CD14-positive monocyte (primary cell): ENCODE measurements at regions not wholly inside any gene's neighbourhood (a gene's known extent, or its start where the extent isn't known, plus 50 kb on each side); places are given as distances from the start of the nearest gene placed in this dataset.

ENCODE experiments used
- DNase-seq, 3 donors: peaks; one replicate each; pipeline ENCODE4 v3.0.0-alpha.2; 2011 to 2022
- H2AFZ ChIP-seq: 2 replicates; pipeline ENCODE4 v1.6.0; 2012; ENCODE audit warnings: mild to moderate bottlenecking, low read depth, low read length, inconsistent platforms; ENCODE audit not compliant: insufficient read depth, poor library complexity, severe bottlenecking
- H3K27ac ChIP-seq, 2 donors: 1 replicate in 1 of 2; 2 replicates in 1 of 2; pipeline ENCODE4 v1.5.1; 2012 to 2013; ENCODE audit warnings: low read length in 2 of 2, control low read depth in 1 of 2, inconsistent platforms in 1 of 2, low read depth in 1 of 2, mild to moderate bottlenecking in 1 of 2
- H3K27me3 ChIP-seq, 2 donors: one replicate each; pipeline versions ENCODE4 v1.6.0 to v1.6.1; 2011 to 2013; ENCODE audit warnings: low read length in 2 of 2; ENCODE audit not compliant: control insufficient read depth in 2 of 2, insufficient read depth in 2 of 2
- H3K36me3 ChIP-seq, 2 donors: replicated peaks in 1 of 2; 1 replicate in 1 of 2; 2 replicates in 1 of 2; pipeline versions ENCODE4 v1.5.1 to v1.6.1; 2012 to 2013; ENCODE audit warnings: low read length in 2 of 2, control low read depth in 1 of 2, inconsistent platforms in 1 of 2, mild to moderate bottlenecking in 1 of 2; ENCODE audit not compliant: insufficient read depth in 2 of 2, control insufficient read depth in 1 of 2
- H3K4me1 ChIP-seq, 2 donors: 1 replicate in 1 of 2; 2 replicates in 1 of 2; pipeline versions ENCODE4 v1.5.1 to v1.6.1; 2012 to 2013; ENCODE audit warnings: low read length in 2 of 2, control low read depth in 1 of 2, inconsistent platforms in 1 of 2, mild to moderate bottlenecking in 1 of 2, moderate library complexity in 1 of 2; ENCODE audit not compliant: insufficient read depth in 2 of 2, control insufficient read depth in 1 of 2
- H3K4me2 ChIP-seq: replicated peaks from 2 replicates; pipeline ENCODE3; 2012; ENCODE audit warnings: low read length, moderate library complexity, mild to moderate bottlenecking; ENCODE audit not compliant: poor library complexity, severe bottlenecking; ENCODE audit errors: extremely low read depth
- H3K4me3 ChIP-seq, 3 experiments: fragments of 200-600 bp in 1 of 3; sonication (generic) in 1 of 3; replicated peaks in 1 of 3; 1 replicate in 2 of 3; 2 replicates in 1 of 3; pipeline ENCODE4 v1.5.1; 2011 to 2013; ENCODE audit warnings: low read length in 3 of 3, mild to moderate bottlenecking in 3 of 3, control low read depth in 2 of 3, low read depth in 2 of 3, inconsistent platforms in 1 of 3, moderate library complexity in 1 of 3
- H3K79me2 ChIP-seq: 2 replicates; pipeline ENCODE4 v1.6.0; 2012; ENCODE audit warnings: mild to moderate bottlenecking, control low read depth, inconsistent platforms, low read length, moderate library complexity; ENCODE audit not compliant: insufficient read depth
- H3K9ac ChIP-seq: 2 replicates; pipeline ENCODE4 v1.6.0; 2017; ENCODE audit warnings: low read length, mild to moderate bottlenecking; ENCODE audit not compliant: insufficient read depth, poor library complexity, severe bottlenecking
- H3K9me3 ChIP-seq, 2 donors: replicated peaks in 1 of 2; 1 replicate in 1 of 2; 2 replicates in 1 of 2; pipeline versions ENCODE4 v1.5.1 to v1.6.1; 2012 to 2013; ENCODE audit warnings: low read length in 2 of 2, control low read depth in 1 of 2; ENCODE audit not compliant: control insufficient read depth in 1 of 2, insufficient read depth in 1 of 2
- H4K20me1 ChIP-seq: 2 replicates; pipeline ENCODE4 v1.6.0; 2012; ENCODE audit warnings: mild to moderate bottlenecking, low read length, control low read depth, moderate library complexity; ENCODE audit not compliant: insufficient read depth
- H3K27ac Mint-ChIP-seq, 7 donors: one replicate each; pipeline ENCODE4 v1.8.0; 2020; ENCODE audit warnings: mild to moderate bottlenecking in 7 of 7, mixed read lengths in 7 of 7, moderate library complexity in 6 of 7, inconsistent platforms in 2 of 7
- H3K27me3 Mint-ChIP-seq, 3 donors: one replicate each; pipeline ENCODE4 v1.8.0; 2021 to 2022; ENCODE audit warnings: low read depth in 3 of 3, mild to moderate bottlenecking in 3 of 3, mixed read lengths in 3 of 3, moderate library complexity in 3 of 3, inconsistent platforms in 1 of 3
- H3K36me3 Mint-ChIP-seq, 2 donors: one replicate each; pipeline ENCODE4 v1.8.0; 2020; ENCODE audit warnings: mixed read lengths in 2 of 2, inconsistent platforms in 1 of 2, mild to moderate bottlenecking in 1 of 2
- H3K4me1 Mint-ChIP-seq: one replicate; pipeline ENCODE4 v1.8.0; 2020; ENCODE audit warnings: mild to moderate bottlenecking, mixed read lengths
- H3K4me3 Mint-ChIP-seq, 2 donors: one replicate each; pipeline ENCODE4 v1.8.0; 2020; ENCODE audit warnings: mild to moderate bottlenecking in 2 of 2, mixed read lengths in 2 of 2, moderate library complexity in 1 of 2
- H3K9me3 Mint-ChIP-seq, 7 donors: one replicate each; pipeline ENCODE4 v1.8.0; 2020 to 2022; ENCODE audit warnings: mixed read lengths in 7 of 7, mild to moderate bottlenecking in 6 of 7, moderate library complexity in 6 of 7, inconsistent platforms in 2 of 7
- CTCF ChIP-seq: fragments of 200-600 bp; IDR thresholded peaks from one replicate; pipeline ENCODE4 v1.8.0; 2022; ENCODE audit warnings: antibody characterized with exemption, mild to moderate bottlenecking
- WGBS: methylation state at CpG from one replicate; pipeline ENCODE4 v1.1.5; 2013; ENCODE audit warnings: missing lambda C conversion rate; ENCODE audit not compliant: insufficient coverage; 5-methylcytosine and 5-hydroxymethylcytosine counted together
- intact Hi-C, 2 donors: fragments of 100-400 bp; cut with micrococcal nuclease; formaldehyde crosslinking; loops; one replicate each; pipeline versions ENCODE4 v1.15.0 to v1.15.1; 2023

GRCh38 chr2:67234440-67234839 is 162.7 kb upstream of the ETAA1 start:
- Mint-ChIP-seq H3K27me3 (peaks cover 0 to 2% (median 1%) of the 10 kb centered on the region in 3 donors), H3K9me3 (peaks cover 0 to 6% (median 0%) of the 10 kb centered on the region in 7 donors), H3K4me1 (no peaks in the 10 kb centered on the region), H3K4me3 (no peak overlapping the region), H3K36me3 (no peaks in the 10 kb centered on the region), H3K27ac (no peak overlapping the region)
- DNase-seq = no peak
- Histone ChIP-seq H3K4me2 (no peak overlapping the region), H2AFZ (no peak overlapping the region), H3K9me3 (no peaks in the 10 kb centered on the region), H3K4me3 (no peak overlapping the region), H3K27ac (no peak overlapping the region), H3K36me3 (no peaks in the 10 kb centered on the region), H3K4me1 (no peaks in the 10 kb centered on the region), H3K79me2 (no peaks in the 10 kb centered on the region), H3K27me3 (no peaks in the 10 kb centered on the region), H4K20me1 (no peaks in the 10 kb centered on the region), H3K9ac (no peak overlapping the region)
- intact Hi-C loops = no loop called here
- 64% methylated on average over 2 of the region's 3 CpGs for WGBS
- no peak for TF ChIP-seq CTCF

GRCh38 chr2:67237288-67237687 is 159.8 kb upstream of the ETAA1 start:
- no peaks in the 10 kb centered on the region for H3K36me3 ChIP-seq
- no peaks in the 10 kb centered on the region for H4K20me1 ChIP-seq
- no peak overlapping the region for H3K4me2 ChIP-seq
- no peak overlapping the region for H3K4me3 ChIP-seq
- no peak for TF ChIP-seq CTCF
- no peak overlapping the region for H2AFZ ChIP-seq
- H3K9ac ChIP-seq = no peak overlapping the region
- Mint-ChIP-seq H3K4me1 (no peaks in the 10 kb centered on the region), H3K27me3 (peaks cover 0 to 2% (median 1%) of the 10 kb centered on the region in 3 donors), H3K27ac (no peak overlapping the region), H3K4me3 (no peak overlapping the region), H3K9me3 (peaks cover 0 to 3% (median 0%) of the 10 kb centered on the region in 7 donors), H3K36me3 (no peaks in the 10 kb centered on the region)
- no peaks in the 10 kb centered on the region for H3K9me3 ChIP-seq
- H3K4me1 ChIP-seq = no peaks in the 10 kb centered on the region
- no peaks in the 10 kb centered on the region for H3K27me3 ChIP-seq
- intact Hi-C loops = no loop called here
- no peak overlapping the region for H3K27ac ChIP-seq
- H3K79me2 ChIP-seq = no peaks in the 10 kb centered on the region
- DNase-seq = no peak
- WGBS = no CpG with 5 or more reads among the region's 2 CpGs
